NCI-H345 treated with DMSO at 0.1 percent for 48 hours (cell line): ENCODE measurements at regions not wholly inside any gene's neighbourhood (a gene's known extent, or its start where the extent isn't known, plus 50 kb on each side); places are given as distances from the start of the nearest gene placed in this dataset.

Experiments
- DNase-seq: peaks from one replicate; lab custom pipeline; 2025; ENCODE audit not compliant: unreplicated experiment; lab: John Stamatoyannopoulos, UW

DNA sequence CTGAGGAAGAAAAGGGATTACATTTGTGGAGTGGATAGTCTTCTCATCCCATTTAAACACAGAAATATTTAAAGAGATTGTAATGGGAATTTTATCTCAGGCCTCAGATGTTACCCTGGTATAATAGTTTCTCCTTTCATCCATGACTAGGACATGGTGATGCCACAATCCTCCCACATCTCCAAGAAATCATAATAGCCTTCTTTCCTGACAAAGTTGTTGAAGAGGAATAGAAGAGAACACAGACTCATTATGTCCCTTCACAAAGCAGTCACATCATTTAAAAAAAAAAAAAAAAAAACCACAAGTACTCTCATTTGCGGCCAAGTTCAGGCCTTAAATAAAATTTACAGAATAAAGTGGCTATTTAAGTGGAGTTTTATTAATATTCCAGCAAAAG lies 359.6 kb downstream of the DEPDC1B start:
- DNase-seq = no peak

GRCh38 chr5:60339691-60340201 lies 360.2 kb downstream of the DEPDC1B start:
- no peak for DNase-seq

DNA sequence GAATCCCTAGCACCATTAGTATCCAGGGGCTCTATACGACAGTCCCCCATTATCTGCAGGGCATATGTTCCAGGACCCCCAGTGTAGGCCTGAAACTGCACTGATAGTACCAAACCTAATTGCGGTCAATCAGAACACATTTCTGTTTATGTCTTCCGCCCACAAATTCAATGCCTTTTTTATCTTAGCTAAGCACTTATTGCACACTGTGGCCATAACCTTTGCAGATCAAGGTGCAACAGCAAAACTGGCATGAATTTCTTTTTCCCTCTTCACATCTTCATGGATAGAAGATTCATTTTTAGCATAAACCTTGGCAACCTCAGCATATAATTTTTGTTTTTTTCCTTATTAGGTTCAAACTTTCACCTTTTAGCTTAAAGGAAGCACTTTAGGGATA lies 361.1 kb downstream of the DEPDC1B start:
- no peak for DNase-seq

DNA sequence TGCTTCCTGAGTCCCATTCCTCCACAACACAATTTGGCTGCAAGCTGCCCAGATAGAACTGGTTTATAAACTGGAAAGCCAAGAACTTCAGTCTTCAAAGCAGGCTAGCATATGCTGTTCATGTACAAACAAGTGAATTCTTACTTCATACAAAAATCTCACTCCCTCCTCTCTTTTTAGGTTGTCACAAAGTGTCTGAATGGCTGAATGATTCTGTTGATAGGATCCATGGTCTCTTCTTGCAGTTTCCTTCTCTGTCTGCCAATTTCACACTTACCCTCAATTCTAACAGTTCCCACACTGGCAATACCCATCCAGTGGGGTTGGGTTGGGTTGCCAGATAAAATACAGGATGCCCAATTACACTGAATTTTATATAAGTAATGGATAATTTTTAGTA lies 363.5 kb downstream of the DEPDC1B start:
- no peak for DNase-seq

GRCh38 chr5:60335913-60336312 lies 364.1 kb downstream of the DEPDC1B start:
- DNase-seq = no peak

DNA sequence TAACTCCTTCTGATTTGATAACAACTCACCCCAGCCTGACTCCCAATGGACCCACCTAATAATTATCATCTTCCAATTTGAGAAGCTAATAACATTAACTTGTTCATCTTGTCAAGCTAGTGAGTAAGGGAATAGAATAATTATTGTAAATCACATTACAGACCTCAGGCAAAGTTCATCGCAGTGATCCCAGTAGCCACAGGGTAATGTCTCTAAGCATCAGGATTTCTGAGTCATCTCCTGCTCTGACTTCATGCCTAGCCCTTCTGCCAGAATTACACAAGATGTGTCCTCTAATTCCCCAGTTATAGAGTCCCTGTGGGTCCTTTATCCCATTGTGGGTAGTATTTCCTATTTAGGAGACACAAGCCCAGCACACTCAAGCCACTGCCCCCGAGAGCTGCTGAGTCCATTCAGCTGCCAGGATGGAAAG lies 365.7 kb downstream of the DEPDC1B start:
- DNase-seq = no peak

GRCh38 chr5:60333005-60333571 lies 366.9 kb downstream of the DEPDC1B start:
- DNase-seq = no peak

DNA sequence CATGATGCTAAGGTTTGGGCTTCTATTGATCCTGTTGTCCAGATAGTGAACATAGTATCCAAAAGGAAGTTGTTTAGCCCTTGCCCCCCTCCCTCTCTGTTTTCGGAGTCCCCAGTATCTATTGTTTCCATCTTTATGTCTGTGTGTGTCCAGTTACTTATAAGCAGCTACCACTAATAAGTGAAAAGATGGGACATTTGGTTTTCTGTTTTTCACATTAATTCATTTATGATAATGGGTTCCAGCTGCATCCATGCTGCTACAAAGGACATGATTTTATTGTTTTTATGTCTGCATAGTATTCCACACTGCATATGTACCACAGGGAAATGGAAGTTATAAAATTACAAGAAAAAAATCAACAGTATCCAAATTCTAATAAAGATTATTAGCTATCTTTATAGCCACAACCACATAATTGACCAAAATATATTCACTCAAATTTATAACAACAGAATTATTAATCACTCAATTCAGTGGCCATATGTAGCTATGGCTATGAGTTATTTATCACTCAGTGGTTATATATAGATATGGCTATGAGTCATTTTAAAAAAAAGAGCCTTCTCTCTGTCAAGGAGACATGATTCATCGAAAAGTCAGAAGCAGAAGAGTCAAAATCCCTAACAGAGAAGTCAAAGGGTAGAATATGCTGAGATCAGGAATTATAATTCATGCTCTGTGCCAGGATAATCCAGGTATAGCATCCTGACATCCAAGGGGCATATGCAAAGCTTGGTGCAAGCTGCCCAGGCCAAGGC lies 367.5 kb downstream of the DEPDC1B start:
- DNase-seq = no peak

- DNase-seq = no peak
These were observed 369.7 kb downstream of the DEPDC1B start for GRCh38 chr5:60330236-60330635.

- no peak for DNase-seq
These were observed 374.1 kb downstream of the DEPDC1B start for GRCh38 chr5:60325870-60326269.

- no peak for DNase-seq
These were observed 376.4 kb downstream of the DEPDC1B start for GRCh38 chr5:60323596-60323995.

- DNase-seq = no peak
These were observed 387.9 kb downstream of the DEPDC1B start for GRCh38 chr5:60312098-60312497.

- DNase-seq = no peak
These were observed 400.0 kb downstream of the DEPDC1B start for GRCh38 chr5:60299944-60300343.

- DNase-seq = no peak
These were observed 402.3 kb downstream of the DEPDC1B start for GRCh38 chr5:60297658-60298057.

DNA sequence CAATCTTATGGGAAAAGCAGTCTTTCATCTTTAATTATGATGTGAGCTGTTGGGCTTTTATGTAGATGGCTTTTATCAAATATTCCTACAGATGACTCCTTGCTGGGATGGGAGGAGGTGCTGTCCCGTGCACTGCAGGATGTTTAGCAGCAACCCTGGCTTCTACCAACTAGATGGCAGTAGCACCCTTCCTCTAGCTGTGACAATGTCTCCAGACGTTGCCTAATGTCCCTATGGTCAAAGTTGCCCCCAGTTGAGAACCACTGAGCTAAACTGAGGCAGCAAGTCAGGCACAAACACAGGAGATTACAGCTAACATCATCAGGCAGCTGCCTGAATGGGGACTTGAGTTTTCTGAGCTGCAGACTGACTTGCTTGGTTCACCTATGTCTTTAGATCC lies 401.9 kb upstream of the PDE4D start:
- DNase-seq = no peak

DNA sequence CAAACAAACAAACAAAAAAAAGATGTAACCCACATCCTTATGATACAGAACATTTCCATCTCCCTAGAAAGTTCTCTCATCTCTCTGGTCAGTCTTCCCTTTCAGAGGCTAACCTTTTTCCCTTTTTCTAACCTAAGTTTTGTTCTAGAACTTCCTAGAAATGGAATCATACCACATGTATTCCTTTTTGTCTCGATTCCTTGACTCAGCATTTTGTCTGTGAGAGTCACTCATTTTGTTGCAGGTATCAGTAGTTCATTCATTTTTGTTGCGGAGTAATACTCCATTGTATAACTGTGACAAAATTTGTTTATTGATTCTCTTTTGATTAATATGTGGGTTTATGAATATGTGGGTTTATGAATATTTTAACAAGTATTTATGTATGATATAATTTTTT lies 400.0 kb upstream of the PDE4D start:
- DNase-seq = no peak

DNA sequence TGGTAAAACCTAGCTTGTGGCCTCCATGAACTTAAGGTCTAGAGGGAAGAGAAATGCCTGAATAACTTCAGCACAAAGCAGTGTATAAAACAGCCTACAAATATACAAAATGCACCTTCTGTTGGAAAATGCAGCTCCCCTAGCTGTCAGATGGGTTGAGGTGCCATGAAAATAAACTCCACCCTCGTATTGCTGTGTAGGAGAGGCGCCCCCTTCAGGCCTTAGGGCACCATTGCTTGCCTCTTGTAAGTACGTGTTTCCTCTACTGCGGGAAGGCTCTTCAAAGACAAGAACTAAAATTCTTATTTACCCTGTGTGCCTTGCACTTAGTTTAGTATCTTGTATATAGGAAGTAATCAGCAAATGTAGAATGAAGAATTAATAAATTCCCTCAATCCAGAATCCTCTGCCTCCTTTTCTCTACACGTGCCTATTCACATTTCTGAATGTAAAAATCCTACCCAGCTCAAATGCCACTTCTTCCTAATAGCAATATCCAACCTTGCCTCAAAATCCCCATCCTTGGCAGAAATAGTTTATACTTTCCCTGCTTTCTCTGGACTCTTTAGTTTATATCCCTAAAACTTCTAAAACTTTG lies 393.7 kb upstream of the PDE4D start:
- DNase-seq = no peak

GRCh38 chr5:60285910-60286309 lies 392.4 kb upstream of the PDE4D start:
- no peak for DNase-seq

DNA sequence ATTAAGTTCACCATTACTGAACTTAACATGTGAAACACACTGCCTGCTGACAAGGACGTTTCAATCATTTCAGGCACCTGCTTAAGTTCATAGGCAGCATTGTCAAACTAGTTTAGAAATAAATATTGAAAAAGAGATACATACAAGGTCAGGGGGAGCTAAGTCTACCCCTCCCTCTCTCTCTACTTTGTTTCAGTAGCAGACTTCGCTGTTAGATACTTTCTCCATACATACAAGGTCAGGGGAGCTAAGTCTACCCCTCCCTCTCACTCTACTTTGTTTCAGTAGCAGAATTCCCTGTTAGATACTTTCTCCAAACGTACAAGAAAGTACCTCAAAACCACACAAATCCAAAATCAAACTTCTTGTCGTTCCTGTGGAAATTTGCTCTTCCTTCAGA lies 387.4 kb upstream of the PDE4D start:
- DNase-seq = no peak

GRCh38 chr5:60277941-60278340 lies 384.4 kb upstream of the PDE4D start:
- DNase-seq = no peak

- DNase-seq = no peak
These were observed 381.2 kb upstream of the PDE4D start for GRCh38 chr5:60274747-60275146.

DNA sequence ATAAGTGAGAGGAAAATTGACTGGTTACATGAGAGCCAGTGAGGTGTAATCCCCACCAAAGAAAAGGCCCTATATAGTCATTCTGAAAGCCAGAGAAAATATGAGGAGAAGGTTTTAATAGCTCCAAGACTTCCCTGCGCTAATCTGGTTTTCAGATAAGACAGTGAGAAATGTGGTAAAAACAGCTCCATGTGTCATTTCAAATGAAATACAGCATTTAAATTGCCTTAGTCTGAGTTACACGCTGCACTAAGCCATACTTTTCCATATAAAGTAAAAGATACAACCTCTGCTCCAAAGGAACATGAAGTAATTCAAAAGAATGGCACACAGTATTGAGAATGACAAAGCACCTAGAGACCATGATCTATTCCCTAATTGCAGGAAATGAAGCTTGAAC lies 378.0 kb upstream of the PDE4D start:
- DNase-seq = no peak
